PFSK-1 (cell line): ENCODE measurements at regions not wholly inside any gene's neighbourhood (a gene's known extent, or its start where the extent isn't known, plus 50 kb on each side); places are given as distances from the start of the nearest gene placed in this dataset.

Experiments used
- FOXP2 ChIP-seq: optimal IDR thresholded peaks from 2 replicates; pipeline ENCODE3; 2011; ENCODE audit warnings: borderline replicate concordance, control low read depth, inconsistent platforms; ENCODE audit not compliant: insufficient read depth; ENCODE audit errors: extremely low read length, extremely low read depth
- POLR2AphosphoS5 ChIP-seq: IDR thresholded peaks from 2 replicates; pipeline ENCODE4 v1.6.1; 2012; ENCODE audit warnings: low read depth, mild to moderate bottlenecking, control low read depth, low read length, moderate library complexity
- SIN3A ChIP-seq: IDR thresholded peaks from 2 replicates; pipeline ENCODE4 v1.6.1; 2012; ENCODE audit warnings: mild to moderate bottlenecking, low read length, moderate library complexity, borderline replicate concordance; ENCODE audit not compliant: insufficient read depth
- TAF1 ChIP-seq: IDR thresholded peaks from 2 replicates; pipeline ENCODE4 v1.6.1; 2012; ENCODE audit warnings: low read length, control low read depth, borderline replicate concordance; ENCODE audit not compliant: insufficient read depth
- TF ChIP-seq, protein P1 (sequence below), 2 experiments: IDR thresholded peaks; 2 replicates each; pipeline versions ENCODE4 v1.6.1 to v1.8.0; 2011 to 2012; ENCODE audit warnings: low read depth in 2 of 2, low read length in 2 of 2, control low read depth in 1 of 2, inconsistent platforms in 1 of 2, mild to moderate bottlenecking in 1 of 2, moderate library complexity in 1 of 2; ENCODE audit not compliant: insufficient read depth in 1 of 2

DNA sequence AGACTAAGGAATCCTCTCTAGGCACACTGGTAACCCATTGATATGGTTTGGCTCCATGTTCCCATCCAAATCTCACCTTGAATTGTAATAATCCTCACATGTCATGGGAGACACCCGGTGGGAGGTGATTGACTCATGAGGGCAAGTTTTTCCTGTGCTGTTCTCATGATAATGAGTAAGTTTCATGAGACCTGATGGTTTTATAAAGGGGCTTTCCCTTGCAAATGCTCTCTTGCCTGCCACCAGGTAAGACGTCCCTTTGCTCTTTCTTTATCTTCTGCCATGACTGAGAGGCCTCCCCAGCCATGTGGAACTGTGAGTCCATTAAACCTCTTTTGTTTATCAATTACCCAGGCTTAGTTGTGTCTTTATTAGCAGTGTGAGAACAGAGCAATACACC is 81.4 kb upstream of the GPC6 start:
- no peak for TF ChIP-seq POLR2AphosphoS5
- no peak for TF ChIP-seq SIN3A
- TF ChIP-seq, protein P1, sequence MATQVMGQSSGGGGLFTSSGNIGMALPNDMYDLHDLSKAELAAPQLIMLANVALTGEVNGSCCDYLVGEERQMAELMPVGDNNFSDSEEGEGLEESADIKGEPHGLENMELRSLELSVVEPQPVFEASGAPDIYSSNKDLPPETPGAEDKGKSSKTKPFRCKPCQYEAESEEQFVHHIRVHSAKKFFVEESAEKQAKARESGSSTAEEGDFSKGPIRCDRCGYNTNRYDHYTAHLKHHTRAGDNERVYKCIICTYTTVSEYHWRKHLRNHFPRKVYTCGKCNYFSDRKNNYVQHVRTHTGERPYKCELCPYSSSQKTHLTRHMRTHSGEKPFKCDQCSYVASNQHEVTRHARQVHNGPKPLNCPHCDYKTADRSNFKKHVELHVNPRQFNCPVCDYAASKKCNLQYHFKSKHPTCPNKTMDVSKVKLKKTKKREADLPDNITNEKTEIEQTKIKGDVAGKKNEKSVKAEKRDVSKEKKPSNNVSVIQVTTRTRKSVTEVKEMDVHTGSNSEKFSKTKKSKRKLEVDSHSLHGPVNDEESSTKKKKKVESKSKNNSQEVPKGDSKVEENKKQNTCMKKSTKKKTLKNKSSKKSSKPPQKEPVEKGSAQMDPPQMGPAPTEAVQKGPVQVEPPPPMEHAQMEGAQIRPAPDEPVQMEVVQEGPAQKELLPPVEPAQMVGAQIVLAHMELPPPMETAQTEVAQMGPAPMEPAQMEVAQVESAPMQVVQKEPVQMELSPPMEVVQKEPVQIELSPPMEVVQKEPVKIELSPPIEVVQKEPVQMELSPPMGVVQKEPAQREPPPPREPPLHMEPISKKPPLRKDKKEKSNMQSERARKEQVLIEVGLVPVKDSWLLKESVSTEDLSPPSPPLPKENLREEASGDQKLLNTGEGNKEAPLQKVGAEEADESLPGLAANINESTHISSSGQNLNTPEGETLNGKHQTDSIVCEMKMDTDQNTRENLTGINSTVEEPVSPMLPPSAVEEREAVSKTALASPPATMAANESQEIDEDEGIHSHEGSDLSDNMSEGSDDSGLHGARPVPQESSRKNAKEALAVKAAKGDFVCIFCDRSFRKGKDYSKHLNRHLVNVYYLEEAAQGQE (IDR thresholded peaks at IDR 0.05; ENCODE audit: insufficient read depth in 1 of 2, low read depth in 2 of 2, low read length in 2 of 2) = no peak
- TF ChIP-seq FOXP2 = no peak
- no peak for TF ChIP-seq TAF1

DNA sequence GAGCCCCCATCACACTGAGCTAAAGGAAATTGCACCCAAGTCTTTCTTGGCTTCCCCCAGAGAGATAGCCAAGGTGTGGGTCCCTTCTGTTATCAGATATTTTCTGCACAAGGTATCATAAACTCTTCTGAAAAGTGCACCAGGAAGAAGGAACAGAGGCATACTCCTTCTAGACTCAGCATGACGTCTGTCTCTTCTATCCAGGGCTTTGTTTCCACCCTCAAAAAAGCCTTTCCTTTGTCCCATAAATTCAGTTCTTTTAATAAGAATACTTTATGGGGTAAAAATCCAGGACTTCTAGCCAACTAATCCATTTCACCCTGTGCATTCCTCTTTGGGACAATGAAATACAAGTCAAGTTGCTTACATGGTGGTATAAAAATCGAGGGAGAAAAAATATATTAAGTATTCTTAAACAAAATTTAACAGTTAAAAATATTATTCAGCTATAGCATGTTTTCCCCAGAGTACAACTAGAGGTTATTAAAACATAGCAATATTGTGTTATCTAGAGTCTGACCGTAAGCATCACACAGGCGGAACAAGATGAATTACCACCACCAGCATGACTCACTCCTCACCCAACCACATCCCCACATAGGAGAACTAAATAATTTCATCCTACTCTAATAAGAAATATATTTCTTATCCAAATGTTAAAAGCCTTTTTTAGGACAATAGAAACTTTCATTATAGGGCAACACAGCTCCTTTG is 79.9 kb upstream of the GPC6 start:
- TF ChIP-seq FOXP2 (no peak), TAF1 (no peak), SIN3A (no peak), POLR2AphosphoS5 (no peak)
- TF ChIP-seq, protein P1 (IDR thresholded peaks at IDR 0.05; ENCODE audit: insufficient read depth in 1 of 2, low read depth in 2 of 2, low read length in 2 of 2) = no peak

DNA sequence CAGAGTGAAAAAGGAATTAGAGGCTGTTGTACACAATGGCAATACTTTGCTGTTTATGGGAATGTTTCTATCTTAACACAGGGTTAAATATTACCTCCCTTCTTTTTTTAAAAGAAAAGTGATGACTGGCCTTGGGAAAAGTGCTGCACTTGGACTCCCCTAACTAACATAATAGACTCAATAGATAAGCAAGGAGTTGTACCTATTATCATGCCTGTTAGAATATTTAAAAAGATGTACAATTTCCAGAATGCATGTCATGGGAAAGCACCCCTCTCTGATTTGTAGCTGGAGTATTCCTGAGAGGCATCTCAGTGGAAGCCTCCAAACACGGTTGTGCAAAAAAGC is 79.3 kb upstream of the GPC6 start:
- no peak for TF ChIP-seq SIN3A

DNA sequence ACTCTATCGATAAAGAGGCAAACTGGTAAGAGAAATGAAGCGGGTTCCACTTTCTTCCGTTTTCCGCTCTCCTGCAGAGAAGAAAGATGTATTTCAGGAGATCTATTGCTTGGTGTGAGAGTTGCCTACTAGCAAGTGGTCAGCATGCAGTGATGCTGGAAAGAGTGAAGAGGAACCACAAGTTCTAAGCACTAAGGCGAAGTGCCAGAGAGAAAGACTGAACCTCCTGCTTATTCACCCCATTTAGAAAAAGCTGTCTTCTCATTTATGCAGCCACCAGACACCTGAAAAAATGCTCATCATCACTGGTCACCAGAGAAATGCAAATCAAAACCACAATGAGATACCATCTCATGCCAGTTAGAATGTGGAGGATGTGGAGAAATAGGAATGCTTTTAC is 78.7 kb upstream of the GPC6 start:
- TF ChIP-seq POLR2AphosphoS5 (no peak), SIN3A (no peak), TAF1 (no peak), FOXP2 (no peak)
- TF ChIP-seq, protein P1 (IDR thresholded peaks at IDR 0.05; ENCODE audit: insufficient read depth in 1 of 2, low read depth in 2 of 2, low read length in 2 of 2) = no peak

DNA sequence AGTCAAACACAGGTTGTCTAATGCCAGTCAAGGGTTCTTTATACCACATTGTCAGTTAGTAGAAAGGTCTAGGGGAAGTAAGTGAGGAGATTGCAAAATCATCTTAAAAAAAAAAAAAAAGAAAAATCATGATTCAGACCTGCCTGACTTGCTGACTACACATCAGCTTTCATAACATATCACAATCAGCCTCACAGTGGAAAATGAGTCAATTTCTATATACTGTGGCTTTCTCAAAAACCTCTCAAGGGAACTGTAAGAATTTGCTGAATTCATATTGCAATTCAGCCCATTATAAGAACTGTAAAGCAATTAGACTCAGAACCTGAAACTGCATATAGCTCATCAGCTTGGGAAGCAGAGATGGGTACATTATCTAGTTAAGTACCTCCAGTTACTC is 75.3 kb upstream of the GPC6 start:
- TF ChIP-seq POLR2AphosphoS5 (no peak), TAF1 (no peak), SIN3A (no peak), FOXP2 (no peak)
- TF ChIP-seq, protein P1 (IDR thresholded peaks at IDR 0.05; ENCODE audit: insufficient read depth in 1 of 2, low read depth in 2 of 2, low read length in 2 of 2) = no peak
